GM19452 (cell line): ENCODE measurements at regions not wholly inside any gene's neighbourhood (a gene's known extent, or its start where the extent isn't known, plus 50 kb on each side); places are given as distances from the start of the nearest gene placed in this dataset.

Source experiments
- ATAC-seq: cut with Tn5 transposase; IDR thresholded peaks from one replicate; pipeline ENCODE4 v1.9.1; 2021; ENCODE audit not compliant: unreplicated experiment

- no peak for ATAC-seq
Observed at GRCh38 chr12:32043928-32044549, 62.6 kb upstream of the BICD1 start.

- ATAC-seq, result no peak
Observed at GRCh38 chr12:32047357-32048212, 59.1 kb upstream of the BICD1 start.

DNA sequence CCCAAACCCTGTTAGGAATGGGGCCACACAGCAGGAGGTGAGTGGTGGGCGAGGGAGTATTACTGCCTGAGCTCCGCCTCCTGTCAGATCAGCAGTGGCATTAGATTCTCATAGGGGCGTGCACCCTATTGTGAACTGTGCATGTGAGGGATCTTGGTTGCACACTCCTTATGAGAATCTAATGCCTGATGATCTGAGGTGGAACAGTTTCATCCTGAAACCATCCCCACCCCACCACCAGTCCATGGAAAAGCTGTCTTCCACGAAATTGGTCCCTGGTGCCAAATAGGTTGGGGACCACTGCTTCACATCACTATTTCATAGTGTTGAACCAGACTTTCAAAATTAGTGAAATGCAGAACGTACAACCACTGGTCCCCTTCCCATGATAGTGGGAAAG, 57.9 kb upstream of the BICD1 start:
- ATAC-seq, result no peak

GRCh38 chr12:32049956-32050355, 56.7 kb upstream of the BICD1 start:
- no peak for ATAC-seq

DNA sequence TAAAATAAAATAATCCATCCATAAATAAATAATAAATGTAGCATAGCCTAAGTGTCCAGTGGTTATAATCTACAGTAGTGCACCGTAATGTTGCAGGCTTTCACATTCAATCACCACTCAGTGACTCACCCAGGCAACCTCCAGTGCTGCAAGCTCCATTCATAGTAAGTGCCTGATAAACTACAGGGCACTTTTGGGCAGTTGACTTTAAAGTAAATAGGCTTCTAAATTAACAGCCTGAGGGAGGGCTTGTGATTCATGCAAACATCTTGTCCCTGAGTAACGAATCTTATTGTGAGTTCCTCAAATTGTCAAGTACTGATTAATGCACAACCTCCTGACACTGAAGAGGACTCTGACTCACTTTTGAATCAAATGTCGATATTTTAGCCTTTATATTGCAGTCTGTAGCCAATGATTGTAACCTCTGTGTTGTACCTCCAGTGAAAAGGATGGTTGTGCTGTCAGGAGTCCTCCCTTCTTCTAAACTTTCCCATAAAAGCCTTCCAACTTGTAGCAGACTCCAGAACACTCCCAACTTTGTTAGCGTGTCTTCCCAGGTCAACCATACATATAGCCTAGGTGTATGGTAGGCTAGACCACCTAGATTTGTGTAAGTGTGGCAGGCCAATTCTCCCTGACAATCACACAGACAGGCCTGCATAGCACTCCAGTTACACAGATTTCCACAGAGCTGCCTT, 55.0 kb upstream of the BICD1 start:
- no peak for ATAC-seq

GRCh38 chr12:32052212-32052713, 54.4 kb upstream of the BICD1 start:
- ATAC-seq, result no peak

DNA sequence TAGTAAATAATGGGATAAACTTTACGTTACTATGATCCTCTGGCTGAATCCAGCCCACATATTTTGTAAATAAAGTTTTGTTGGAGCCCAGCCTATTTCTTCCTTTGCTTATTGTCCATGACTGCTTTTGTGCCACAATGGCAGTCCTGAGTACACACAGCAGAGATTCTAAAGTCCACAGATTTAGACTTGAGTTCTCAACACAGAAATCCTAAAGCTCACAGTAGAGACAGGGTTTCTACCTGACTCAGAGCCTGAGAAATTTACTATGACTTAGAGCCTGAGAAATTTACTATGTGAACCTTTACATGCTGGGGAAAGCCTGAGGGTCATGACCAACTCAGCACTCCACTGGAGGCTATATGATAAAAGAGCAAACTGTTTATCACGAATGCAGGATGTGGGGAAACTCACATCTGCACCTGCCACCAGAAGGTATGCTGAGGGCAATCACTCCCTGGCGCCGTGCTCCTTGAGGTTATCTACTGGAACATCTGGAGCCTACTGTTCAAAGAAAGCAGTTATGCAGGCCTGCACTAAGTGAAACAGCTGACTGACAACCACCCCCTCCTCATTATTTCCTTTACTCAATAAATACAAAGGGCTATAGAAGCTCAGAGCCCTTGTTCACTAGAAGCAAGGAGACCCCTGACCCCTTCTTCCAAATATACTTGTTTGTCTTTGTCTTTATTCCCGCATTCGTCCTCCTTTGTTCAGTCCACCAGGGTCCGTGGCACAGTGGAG, 52.6 kb upstream of the BICD1 start:
- no peak for ATAC-seq
